HG03045 (cell line): ENCODE measurements at regions not wholly inside any gene's neighbourhood (a gene's known extent, or its start where the extent isn't known, plus 50 kb on each side); places are given as distances from the start of the nearest gene placed in this dataset.

Experiments used
- ATAC-seq: cut with Tn5 transposase; IDR thresholded peaks from one replicate; pipeline ENCODE4 v1.9.1; 2021; ENCODE audit warnings: mild to moderate bottlenecking, moderate library complexity; ENCODE audit not compliant: unreplicated experiment

DNA sequence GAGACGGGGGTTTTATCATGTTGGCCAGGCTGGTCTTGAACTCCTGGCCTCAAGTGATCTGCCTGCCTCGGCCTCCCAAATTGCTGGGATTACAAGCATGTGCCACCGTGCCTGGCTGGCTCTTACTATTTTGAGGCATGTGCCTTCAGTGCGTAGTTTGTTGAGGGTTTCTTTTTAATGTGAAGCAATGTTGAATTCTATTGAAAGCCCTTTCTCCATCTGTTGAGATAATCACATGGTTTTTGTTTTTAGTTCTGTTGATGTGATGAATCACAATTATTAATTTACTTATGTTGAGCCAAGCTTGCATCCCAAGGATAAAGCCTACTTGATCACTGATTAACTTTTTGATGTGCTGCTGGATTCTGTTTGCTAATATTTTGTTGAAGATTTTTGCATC, 290.9 kb downstream of the KCNRG start:
- no peak for ATAC-seq

DNA sequence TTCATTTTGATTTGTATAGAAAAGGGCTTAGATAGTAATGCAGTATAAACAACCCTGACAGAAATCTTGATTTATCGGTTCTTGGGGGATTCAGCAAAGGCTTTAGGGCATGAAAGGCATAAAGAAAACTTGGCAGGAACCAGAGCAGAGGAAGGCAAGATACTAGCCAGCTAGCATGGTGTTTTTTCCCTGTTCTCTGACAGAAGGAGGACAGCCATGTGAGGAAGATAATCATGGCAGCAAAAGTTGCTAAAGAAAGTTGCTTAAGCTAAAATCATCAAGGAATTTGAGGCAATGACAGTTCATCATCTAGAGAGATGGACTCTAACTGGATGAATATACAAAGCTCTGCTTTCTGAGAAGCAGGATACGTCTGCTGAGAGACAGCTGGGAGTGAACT, 294.1 kb downstream of the KCNRG start:
- ATAC-seq, result no peak

DNA sequence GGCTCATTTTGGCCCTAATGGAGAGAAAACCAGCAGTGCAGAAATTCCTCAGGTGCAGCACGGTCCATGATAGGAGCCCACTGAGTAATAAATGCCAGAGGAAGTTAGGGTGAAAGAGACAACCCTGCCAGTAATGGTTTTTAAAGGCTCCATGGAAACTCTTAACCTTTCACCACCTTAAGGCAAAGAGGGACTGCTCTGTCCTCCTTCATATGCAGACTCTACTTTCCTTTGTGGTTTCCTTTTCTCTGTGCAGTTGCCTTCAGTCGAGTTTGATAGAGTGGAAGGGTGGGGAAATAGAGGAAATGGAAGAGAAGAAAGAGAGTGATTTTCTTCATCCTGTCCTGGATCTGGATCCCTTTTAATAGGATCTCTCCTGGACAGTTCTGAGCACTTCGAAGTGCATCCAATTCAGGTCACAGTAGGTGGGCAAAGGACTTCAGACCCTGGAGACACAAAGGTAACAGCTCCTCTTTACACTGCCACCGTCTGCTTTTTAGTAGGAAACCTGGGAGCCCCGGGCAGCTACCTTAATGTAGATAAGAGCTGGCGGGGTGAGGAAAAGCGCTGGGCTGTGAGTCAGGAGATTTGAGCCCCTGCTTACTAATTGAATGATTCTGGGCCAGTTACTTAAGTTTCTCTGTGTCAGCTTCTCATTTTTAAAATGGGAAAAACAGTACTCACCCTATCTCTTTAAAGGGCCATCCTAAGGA, 294.8 kb downstream of the KCNRG start:
- ATAC-seq, result no peak

DNA sequence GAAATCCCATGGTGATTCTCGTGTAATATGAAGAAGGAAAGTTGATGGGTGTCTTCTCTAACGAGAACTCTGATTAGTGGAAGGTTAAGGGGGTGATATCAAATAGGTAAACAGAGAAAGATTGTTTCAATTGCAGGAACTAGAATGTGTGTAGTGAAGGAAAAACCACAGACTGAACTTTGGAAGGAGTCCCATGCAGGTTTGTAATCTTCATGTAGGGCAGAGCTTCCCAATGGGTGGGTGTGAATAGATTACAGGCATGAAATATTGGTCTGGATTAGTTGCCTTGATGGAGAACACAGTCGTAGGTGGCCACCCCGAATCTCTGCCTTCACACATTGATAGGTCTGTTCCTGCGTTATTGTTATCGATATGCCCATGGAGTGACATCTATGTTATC, 295.5 kb downstream of the KCNRG start:
- no peak for ATAC-seq

DNA sequence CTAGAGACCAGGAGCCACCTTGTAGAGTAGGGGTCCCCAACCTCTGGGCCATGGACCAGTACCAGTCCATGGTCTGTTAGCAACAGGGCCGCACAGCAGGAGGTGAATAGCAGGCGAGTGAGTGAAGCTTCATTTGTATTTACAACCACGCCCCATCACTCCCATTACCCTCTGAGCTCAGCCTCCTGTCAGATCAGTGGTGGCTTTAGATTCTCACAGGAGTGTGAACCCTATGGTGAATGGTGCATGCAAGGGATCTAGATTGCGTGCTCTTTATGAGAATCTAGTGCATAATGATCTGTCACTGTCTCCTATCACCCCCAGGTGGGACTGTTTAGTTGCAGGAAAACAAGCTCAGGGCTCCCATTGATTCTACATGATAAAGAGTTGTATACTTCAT, 303.6 kb downstream of the KCNRG start:
- ATAC-seq, result no peak

DNA sequence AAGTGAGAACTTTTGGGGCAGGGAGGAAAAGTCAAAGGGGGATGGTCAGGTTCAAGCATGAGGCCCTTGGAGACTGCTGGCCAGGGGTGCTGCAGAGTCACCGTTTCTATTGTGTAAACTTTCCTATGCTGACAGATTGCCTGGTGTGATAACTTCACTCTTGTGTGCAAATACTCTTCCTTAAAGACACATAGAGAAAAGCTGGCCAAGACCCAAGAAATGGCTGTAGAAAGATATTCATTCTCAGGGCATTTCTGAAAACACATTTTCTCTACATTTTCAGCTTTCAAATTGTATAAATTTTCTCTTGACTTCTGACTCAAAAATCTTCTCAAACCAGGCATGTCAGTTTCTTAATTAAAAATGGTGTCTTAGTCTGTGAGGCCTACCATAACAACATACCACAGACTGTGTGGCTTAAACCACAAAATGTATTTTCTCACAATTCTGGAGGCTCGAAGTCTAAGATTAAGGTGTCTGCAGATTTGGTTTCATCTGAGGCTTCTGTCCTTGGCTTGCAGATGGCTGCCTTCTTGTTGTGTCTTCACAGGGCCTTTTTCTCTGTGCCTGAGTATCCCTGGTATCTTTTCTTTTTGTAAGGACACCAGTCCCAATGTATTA, 304.5 kb downstream of the KCNRG start:
- no peak for ATAC-seq

DNA sequence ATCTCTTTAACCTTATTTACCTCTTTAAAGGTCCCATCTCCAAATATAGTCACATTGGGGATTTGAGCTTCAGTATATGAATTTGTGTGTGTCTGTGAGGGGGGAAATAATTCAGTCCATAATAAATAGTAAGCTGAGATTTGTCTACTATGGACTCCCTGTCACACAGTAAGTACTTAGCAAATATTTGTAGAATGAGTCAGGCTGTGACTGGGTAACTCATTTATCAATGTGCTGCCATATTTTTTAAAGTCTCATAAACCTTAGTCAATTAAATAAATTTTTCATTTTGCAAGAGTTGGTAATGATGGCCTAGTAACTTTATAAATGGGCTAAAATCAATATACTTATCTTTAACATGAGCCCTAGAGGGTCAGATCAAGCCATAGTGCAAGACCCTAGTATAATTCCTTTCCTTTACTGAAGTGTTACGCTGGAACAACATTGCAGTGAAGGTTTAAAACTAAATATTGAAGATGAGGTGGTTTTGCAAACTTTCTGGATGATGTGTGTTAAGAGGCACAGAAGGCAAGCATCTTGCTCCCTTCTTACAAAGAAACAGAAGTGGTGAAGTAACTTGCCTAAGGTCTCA, 305.1 kb downstream of the KCNRG start:
- no peak for ATAC-seq

DNA sequence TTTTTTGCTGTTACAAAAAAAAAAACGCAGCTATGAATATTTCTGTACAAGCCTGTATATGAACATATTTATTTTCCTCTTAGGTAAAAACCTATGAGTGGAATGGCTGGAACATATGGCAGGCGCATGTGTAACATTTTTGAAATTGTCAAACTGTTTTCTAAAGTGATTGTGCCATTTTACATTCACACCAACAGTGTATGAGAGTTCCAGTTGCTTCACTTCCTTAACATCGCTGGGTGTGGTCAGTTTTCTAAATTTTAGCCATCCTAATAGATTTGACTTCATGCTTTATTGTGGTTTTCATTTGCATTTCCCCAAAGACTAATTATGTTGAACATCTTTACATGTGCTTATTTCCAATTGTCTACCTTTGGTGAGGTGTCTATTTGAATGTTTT, 306.8 kb downstream of the KCNRG start:
- no peak for ATAC-seq

DNA sequence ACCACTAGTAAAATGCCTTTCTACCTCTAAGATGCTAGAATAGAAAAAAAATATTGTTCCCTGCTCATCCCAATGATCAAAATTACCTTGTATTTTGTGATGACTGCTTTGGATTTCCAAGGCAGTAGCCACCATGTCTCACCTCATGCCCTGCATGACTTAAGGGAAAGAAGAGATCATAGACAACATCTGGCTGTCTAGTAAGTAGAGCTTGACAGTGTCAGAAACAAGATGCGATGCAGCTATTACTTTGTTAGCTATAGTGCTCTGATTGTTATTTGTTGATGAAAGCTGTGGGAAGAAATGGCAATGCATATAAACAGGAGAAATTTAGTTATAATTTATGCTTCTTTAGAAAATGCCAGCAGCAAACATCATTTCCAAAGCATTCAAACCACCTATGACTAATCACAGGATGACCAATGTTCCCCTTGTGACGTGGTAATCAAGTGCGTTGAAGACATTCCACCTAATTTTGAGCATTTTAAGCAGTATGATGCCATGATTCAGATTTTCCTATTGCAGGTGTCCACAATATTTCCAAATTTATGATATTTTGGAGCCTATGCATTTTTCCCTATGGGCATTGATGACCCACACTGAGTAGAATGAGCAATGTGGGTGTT, 308.3 kb downstream of the KCNRG start:
- ATAC-seq, result no peak

DNA sequence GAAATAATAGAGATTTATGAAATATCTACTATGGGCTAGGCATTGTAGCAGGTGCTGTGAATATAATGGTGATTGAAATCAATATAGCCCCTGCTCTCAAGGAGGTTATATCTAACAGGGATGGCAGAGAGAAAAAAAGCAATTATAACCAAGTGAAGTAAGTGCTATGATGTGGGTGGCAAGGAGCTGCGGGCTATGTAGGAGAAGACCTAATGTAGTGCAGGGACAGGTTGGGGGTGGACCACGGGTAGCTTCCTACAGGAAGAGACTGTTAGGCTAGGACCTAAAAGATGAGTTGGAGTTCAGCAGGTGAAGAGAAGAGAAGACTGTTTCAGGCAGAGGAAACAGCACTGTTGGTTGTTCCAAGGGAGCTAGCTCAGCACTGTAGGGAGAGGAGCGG, 311.0 kb downstream of the KCNRG start:
- ATAC-seq, result no peak

DNA sequence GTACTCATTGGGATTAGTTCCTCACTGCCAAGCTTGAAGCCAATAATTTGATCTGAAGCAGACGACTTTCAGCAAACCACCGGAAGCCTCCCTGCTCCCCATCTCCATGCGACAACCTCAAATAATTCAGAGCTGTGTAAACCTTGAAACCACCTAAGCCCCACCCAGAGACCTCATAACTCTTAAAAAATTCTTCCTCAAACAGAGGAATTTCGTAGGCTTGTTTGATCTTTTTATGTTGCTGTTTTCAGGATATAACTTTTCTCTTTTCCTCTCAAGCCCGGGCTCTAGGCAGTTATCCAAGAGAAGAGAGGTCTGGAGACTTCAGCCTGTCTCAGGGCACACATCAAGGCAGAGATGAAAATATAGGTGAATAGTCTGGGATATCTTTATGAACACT, 311.6 kb downstream of the KCNRG start:
- ATAC-seq, result no peak

DNA sequence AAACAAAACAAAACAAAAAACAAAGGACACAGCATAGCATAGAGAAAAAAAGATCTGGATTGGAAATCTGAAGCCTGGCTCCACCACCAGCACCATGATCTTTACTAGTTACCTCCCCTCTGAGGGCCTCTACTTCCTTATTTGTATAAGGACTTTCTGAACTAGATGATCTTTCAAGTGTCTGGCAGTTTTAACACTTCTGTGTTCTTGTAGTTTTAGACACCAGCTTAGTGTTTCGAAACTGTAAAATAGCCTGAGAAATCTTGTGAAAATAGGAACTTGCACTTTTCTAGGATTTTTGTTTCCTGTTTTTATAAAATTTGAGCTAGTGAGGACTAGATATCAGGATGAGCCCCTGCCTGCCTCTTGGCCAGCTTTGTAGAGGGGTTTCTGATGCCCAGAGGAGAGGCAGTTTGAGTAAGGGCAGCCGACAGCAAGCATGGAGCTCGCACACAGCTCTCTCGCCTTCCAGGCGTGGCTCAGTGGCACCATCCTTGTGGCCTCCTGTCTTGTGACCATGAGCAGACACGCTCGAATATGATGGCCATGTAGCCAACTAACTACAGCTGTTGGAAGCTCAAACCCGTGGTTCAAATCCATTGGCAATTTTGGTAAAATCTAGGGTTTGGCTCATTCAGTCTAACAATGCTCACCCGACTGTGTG, 319.0 kb downstream of the KCNRG start:
- ATAC-seq, result no peak

DNA sequence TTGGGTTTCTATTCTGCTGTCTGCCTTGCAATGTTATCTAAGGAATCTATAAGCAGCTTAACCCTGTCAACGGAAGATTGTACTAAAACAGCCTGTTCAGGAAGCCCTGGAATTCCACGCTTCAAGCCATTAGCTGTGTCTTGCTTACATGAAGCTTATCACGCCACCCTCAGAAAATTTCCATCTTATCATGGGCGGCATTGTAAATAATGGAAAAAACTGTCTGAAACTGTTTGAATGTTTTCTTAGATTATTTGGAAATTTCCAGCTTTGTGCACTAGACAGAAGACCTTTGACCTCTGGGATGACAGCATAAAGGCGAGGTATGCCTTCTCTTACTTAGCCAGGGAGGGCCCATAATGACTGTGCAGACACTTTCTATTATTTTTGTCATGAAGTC, 319.7 kb downstream of the KCNRG start:
- no peak for ATAC-seq

DNA sequence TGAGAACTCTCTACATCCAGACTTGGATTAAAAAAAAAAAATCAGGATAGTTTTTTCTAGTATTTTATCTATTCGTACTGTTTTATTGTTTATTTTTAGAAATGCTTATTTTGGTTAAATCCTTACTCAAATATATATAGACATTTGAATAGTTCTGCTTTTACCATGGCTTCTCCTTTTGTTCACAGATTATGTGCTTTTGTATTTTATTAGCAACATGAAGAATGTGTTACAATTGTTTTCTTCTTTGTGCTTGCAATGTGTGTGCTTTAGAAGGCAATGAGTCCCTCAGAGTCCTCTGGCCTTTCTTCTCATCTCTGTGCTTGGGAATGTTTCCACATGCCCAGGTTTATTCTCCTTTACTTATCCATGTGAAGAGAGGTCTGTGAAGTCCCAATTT, 324.0 kb downstream of the KCNRG start:
- ATAC-seq, result no peak

DNA sequence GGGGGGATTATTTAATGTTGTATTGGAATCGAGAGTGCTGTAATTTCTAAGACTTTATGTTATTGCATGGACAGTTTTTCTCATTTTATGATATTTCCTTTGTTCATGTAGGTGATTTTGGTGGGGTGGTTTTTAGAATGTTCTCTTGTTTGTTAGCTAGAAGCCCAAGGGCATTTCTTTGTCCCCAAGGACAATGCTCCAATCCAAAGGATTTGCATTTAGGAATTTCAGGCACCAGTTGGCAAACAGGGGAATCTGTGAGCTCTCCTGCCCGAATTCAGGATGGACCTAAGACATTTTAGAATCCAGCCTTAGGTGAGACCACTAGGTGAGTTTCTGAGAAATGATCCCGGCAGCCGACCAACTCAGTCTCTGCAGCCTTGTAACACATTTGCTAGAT, 324.9 kb downstream of the KCNRG start:
- no peak for ATAC-seq

DNA sequence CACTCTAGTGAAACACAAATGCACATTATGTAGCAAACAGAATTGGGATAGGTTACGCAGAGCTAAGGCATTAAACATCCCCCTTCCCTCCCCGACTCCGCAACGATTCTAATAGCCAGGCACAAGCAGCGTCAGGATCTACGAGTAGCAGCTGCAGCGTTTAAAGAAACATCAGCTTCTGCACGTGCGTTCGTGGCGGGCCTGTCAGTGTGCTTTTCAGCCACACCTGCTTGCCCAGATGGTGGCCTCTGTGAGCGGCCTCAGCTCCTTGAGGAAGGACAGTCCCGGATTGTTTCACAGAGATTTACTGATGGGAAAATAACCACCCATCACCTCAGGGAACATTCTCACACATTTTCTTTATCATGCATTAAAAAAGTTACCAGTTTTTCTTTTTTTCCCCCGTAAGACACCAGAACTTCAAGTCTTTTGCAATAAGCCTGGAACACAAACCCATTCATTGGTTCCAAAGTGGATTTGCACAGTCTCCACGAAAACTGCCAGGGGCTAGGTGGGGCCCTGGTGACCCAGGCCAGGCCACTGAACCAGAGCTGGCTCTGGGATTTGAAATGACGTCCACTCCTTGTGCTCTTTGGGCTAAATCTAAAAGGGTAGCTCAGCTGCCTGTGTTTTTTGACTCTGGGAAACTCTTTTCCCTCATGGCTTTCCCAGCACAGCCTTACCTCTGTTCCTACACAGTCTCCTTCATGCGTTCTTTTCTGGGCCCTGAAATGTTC, 325.5 kb downstream of the KCNRG start:
- no peak for ATAC-seq

DNA sequence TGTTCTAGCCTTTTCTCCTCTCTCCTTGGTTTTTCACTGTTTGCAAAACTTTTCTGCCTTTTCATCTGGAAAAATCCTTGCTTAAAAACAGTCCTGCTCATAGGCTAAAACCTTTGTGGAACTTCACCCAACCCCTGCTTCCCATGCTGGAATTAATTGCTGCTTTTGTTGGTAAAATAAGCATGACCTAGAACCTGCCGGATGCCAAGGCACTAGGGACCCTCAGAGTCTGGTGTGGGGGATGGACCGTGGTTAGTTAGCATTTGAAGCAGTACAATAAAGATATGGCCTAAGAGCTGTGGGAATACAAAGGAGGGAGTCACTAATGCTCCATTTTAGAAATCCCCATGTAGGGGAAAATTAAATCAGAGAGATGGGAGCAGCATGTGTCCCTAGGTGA, 326.3 kb downstream of the KCNRG start:
- ATAC-seq, result no peak

DNA sequence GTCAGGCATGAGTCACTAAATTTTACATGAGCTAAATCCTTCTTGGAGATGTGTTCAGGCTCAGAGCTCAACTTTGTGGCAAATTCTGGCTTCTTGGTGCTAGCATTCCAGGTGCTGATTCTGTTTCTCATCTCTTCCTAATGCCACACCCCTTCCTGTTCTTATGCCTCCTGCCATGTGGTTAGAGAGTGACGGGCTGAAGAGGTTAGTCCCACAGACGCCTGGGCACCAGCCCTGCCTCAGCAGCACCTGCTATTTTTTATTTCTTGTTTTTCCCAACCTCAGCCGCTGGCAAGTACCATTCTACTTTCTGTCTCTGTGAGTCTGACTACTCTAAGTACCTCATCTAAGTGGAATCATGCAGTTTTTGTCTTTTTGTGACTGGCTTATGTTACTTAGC, 329.5 kb downstream of the KCNRG start:
- no peak for ATAC-seq

DNA sequence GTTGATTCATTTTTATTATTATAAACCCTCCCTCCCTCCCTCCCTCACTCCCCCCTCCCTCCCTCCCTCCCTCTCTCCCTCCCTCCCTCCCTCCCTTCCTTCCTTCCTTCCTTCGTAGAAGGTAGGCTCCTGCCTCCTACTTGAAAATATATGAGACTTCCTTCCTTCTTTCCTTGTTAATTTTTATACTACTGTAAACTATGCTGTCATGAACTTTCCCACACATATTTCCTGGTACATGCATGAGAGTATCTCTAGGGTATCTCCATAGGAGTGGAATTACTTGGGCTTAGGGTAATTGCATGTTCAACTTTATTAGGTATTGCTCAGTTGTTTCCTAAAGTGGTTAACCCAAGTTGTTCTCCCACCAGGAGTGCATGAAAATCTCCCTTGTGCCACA, 330.6 kb downstream of the KCNRG start:
- ATAC-seq, result no peak

DNA sequence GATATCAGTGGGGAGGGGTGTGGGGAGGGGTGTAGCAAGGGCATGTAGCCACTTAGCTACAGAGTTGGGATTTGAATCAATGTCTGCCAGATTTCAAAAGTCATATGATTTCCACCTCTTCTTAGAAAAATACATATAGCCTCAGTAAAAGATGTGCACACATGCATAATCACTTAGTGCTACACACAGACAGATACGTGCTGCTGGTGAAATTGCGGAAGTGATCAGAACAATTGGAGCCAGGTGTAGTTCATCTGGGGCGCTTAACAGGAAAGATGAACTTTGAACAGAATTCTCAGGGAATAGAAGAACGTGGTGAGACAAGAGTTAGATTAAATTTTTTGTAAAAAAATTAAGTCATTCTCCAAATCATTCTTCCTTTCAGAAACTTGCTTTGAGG, 333.1 kb downstream of the KCNRG start:
- no peak for ATAC-seq
